ENCODE measurements at regions not wholly inside any gene's neighbourhood (a gene's known extent, or its start where the extent isn't known, plus 50 kb on each side); places are given as distances from the start of the nearest gene placed in this dataset.
"Not testable (repeated sequence)": the region's sequence is repeated elsewhere in the genome, so short reads cannot be mapped to it uniquely, and the experiment has no call there.

DNA sequence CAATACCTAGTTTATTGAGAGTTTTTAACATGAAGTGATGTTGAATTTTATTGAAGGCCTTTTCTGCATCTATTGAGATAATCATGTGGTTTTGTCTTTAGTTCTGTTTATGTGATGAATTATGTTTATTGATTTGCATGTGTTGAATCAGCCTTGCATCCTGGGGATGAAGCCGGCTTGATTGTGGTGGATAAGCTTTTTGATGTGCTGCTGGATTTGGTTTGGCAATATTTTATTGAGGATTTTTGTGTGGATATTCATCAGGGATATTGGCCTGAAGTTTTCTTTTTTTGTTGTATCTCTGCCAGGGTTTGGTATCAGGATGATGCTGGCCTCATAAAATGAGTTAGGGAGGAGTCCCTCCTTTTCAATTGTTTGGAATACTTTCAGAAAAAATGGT is 91.2 kb downstream of the ADAMTS15 start:
- H3K36me3 ChIP-seq (ENCODE audit: insufficient read depth, low read length); H3K9ac ChIP-seq (ENCODE audit: low read depth, low read length); H3K4me2 ChIP-seq (ENCODE audit: low read length); H3K4me1 ChIP-seq (ENCODE audit: control insufficient read depth, insufficient read depth, low read length); H3K4me3 ChIP-seq (ENCODE audit: low read length); H3K9me3 ChIP-seq (replicated peaks; ENCODE audit: low read length): not testable (repeated sequence)
- peaks cover 45% of the 10 kb centered on the region for H3K27me3 ChIP-seq (ENCODE audit: control insufficient read depth, insufficient read depth, low read length)

DNA sequence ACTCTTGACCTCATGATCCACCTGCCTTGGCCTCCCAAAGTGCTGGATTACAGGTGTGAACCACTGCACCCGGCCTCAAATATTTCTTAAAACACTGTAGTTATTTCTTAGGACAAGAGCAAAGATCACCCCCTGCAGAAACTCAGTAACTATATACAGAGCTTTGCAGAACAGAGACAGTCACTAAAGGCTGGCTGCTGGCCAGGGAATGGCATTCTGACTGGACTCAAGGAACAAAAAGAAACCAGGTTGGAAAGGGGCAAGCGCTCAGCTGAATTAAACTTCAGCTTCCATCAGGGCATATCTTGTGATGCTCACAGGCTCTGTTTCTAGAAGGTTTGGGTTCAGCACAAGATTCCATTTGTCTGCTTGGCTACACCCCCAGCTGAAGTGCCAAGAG is 95.8 kb downstream of the ADAMTS15 start:
- Histone ChIP-seq H3K9ac (ENCODE audit: low read depth, low read length) (no peak overlapping the region), H3K4me3 (ENCODE audit: low read length) (no peak overlapping the region), H3K27me3 (ENCODE audit: control insufficient read depth, insufficient read depth, low read length) (peaks cover 29% of the 10 kb centered on the region), H3K36me3 (ENCODE audit: insufficient read depth, low read length) (no peaks in the 10 kb centered on the region), H3K9me3 (replicated peaks; ENCODE audit: low read length) (no peaks in the 10 kb centered on the region), H3K4me2 (ENCODE audit: low read length) (no peak overlapping the region), H3K4me1 (ENCODE audit: control insufficient read depth, insufficient read depth, low read length) (peaks cover 9% of the 10 kb centered on the region)

DNA sequence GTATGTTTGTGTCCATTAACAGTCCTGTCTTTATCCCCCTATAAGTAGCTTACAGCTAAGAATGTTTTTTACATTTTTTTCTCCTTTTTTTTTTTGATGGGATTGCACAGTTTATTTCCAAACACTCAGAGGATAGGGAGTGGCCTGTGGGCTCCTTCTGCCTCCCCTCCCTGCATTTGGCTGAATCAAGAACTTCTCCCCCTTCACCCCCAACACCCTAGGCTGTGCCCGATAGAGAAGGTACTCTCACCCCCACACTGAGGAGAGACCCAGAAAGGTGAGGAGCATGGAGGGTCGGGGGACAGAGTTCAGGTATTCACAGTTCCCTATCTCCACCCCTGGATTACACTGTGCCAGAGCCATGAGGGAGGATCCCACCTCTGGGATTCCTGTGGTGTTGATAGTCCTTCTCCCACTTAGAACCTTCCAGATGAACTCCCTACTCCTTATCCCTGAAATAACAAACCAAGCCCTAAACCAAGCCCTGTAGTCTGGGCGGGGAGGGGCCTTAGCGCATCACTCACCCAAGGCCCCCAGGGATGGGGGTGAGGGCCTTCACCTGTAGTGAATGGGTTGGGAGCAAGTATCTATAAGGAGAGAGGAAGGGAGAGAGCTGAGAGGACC is 97.1 kb downstream of the ADAMTS15 start:
- H3K4me1 ChIP-seq (ENCODE audit: control insufficient read depth, insufficient read depth, low read length): peaks cover 9% of the 10 kb centered on the region
- H3K9ac ChIP-seq (ENCODE audit: low read depth, low read length): no peak overlapping the region
- H3K4me3 ChIP-seq (ENCODE audit: low read length): no peak overlapping the region
- peaks cover 28% of the 10 kb centered on the region for H3K27me3 ChIP-seq (ENCODE audit: control insufficient read depth, insufficient read depth, low read length)
- H3K4me2 ChIP-seq (ENCODE audit: low read length): no peak overlapping the region
- H3K36me3 ChIP-seq (ENCODE audit: insufficient read depth, low read length): no peaks in the 10 kb centered on the region
- no peaks in the 10 kb centered on the region for H3K9me3 ChIP-seq (replicated peaks; ENCODE audit: low read length)

DNA sequence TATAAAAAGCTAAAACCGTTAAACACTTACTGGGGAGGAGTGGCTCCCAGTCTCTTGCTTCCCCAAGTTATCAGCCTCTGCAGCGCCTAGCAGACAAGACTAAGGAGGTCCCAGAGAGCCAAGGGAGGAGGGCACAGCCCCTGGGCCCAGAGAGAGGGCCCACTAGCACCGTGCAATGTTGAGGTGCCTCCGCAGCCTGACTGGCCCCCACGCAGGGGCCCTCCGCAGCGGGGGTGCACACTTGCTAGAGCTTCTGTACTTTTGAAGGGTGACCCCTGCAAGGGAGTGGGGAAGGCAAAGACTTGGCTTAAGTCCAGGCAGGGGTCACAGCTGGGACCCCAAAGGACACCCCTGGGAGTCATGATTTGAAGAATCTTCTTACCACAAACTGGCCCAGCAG is 98.0 kb downstream of the ADAMTS15 start:
- Histone ChIP-seq H3K27me3 (ENCODE audit: control insufficient read depth, insufficient read depth, low read length) (peaks cover 21% of the 10 kb centered on the region), H3K9ac (ENCODE audit: low read depth, low read length) (no peak overlapping the region), H3K36me3 (ENCODE audit: insufficient read depth, low read length) (no peaks in the 10 kb centered on the region), H3K4me1 (ENCODE audit: control insufficient read depth, insufficient read depth, low read length) (peaks cover 9% of the 10 kb centered on the region), H3K9me3 (replicated peaks; ENCODE audit: low read length) (no peaks in the 10 kb centered on the region), H3K4me3 (ENCODE audit: low read length) (no peak overlapping the region), H3K4me2 (ENCODE audit: low read length) (no peak overlapping the region)

DNA sequence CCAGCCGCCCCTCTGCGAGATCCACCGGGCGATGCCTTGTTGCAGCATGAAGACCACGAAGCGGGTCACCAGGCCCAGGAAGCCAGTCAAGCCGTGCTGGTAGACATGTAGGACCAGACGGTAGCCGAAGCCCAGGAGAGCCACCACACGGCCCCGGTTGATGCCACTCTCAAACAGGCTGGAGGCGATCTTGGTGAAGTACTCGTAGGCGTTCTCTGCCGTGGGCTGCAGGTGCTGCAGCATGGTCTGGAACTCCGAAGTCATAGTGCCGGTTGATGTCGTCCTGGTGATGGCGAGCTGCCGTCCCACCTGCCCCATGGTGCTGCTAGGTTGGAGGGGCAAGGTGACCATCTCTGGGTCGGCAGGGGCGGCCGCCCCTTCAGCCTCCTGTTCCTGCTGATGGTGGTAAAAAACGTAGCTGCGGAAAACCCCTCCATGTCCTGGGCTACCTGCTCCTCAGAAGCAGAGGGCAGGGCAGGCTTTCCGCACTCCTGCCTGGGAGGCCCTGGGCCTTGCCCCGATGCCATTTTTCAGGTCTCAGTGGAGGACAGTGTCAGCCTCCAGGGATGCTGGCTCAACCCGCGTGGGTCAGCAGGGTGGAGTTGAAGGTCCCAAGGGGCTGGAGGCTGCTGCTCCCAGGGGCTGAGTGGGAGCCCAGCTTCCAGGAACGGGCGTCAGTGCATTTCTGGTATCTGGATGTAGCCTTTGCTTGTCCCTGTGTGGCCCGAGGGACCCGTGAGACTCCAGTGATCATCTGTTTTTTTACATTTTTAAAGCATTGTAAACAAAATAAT is 98.7 kb downstream of the ADAMTS15 start:
- no peak overlapping the region for H3K4me2 ChIP-seq (ENCODE audit: low read length)
- H3K4me1 ChIP-seq (ENCODE audit: control insufficient read depth, insufficient read depth, low read length): peaks cover 9% of the 10 kb centered on the region
- peaks cover 14% of the 10 kb centered on the region for H3K27me3 ChIP-seq (ENCODE audit: control insufficient read depth, insufficient read depth, low read length)
- H3K9ac ChIP-seq (ENCODE audit: low read depth, low read length): no peak overlapping the region
- no peaks in the 10 kb centered on the region for H3K9me3 ChIP-seq (replicated peaks; ENCODE audit: low read length)
- no peak overlapping the region for H3K4me3 ChIP-seq (ENCODE audit: low read length)
- H3K36me3 ChIP-seq (ENCODE audit: insufficient read depth, low read length): no peaks in the 10 kb centered on the region

DNA sequence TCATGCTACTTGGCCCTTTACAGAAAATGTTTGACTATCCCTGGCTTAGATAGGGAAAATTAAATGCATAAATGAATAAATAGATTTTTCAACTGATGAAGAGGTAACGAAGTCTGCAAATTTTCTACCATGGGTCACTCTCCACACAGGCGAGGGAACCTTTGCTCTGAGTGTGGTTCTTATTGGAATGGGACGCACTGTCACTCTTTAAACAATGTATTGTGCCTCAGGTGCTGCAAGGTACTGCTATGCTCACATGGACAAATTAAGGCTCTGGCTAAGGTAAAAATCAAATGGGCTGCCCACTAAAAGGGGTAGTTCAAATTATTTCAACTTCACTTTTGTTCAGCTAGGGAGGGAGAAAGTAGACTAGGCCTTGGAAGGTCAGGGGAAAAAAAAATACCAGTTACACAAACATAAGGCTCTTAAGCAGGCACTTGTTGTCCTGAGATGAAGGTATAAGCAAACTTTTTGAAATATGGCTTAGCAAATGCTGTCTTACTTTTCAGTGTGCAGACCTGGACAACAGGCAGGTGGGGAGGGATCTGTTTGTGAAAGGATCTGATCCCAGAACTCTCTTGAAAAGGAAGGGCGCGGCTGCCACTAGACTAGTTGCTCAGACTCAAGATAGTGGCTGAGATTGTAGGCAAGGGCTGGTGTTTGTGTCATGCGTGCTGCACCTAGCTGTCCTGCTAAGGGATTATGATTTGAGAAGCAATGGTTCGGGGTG is 99.5 kb downstream of the ADAMTS15 start:
- H3K9me3 ChIP-seq (replicated peaks; ENCODE audit: low read length): no peaks in the 10 kb centered on the region
- H3K36me3 ChIP-seq (ENCODE audit: insufficient read depth, low read length): no peaks in the 10 kb centered on the region
- no peak overlapping the region for H3K4me3 ChIP-seq (ENCODE audit: low read length)
- no peak overlapping the region for H3K4me2 ChIP-seq (ENCODE audit: low read length)
- H3K9ac ChIP-seq (ENCODE audit: low read depth, low read length): no peak overlapping the region
- peaks cover 9% of the 10 kb centered on the region for H3K4me1 ChIP-seq (ENCODE audit: control insufficient read depth, insufficient read depth, low read length)
- H3K27me3 ChIP-seq (ENCODE audit: control insufficient read depth, insufficient read depth, low read length): peaks cover 8% of the 10 kb centered on the region

DNA sequence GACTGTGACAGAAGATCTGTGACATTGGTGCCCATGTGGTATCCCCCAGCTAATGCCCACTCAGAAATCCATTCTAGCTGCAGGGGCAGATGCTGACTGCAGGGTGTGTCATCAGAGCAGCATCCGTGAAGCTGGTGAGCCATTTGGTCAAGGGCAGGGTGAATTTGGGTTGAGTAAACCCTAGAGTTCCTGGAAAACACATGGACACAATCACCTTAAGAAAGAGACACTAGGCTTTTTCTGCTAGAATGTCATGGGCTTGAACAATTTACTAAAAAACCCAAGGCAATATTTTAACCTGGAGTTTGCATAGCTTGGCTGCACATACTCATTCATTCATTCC is 100.0 kb downstream of the ADAMTS15 start:
- Histone ChIP-seq H3K4me1 (ENCODE audit: control insufficient read depth, insufficient read depth, low read length) (peaks cover 9% of the 10 kb centered on the region), H3K27me3 (ENCODE audit: control insufficient read depth, insufficient read depth, low read length) (peaks cover 2% of the 10 kb centered on the region), H3K9me3 (replicated peaks; ENCODE audit: low read length) (no peaks in the 10 kb centered on the region), H3K4me2 (ENCODE audit: low read length) (no peak overlapping the region), H3K36me3 (ENCODE audit: insufficient read depth, low read length) (no peaks in the 10 kb centered on the region), H3K4me3 (ENCODE audit: low read length) (no peak overlapping the region), H3K9ac (ENCODE audit: low read depth, low read length) (no peak overlapping the region)

DNA sequence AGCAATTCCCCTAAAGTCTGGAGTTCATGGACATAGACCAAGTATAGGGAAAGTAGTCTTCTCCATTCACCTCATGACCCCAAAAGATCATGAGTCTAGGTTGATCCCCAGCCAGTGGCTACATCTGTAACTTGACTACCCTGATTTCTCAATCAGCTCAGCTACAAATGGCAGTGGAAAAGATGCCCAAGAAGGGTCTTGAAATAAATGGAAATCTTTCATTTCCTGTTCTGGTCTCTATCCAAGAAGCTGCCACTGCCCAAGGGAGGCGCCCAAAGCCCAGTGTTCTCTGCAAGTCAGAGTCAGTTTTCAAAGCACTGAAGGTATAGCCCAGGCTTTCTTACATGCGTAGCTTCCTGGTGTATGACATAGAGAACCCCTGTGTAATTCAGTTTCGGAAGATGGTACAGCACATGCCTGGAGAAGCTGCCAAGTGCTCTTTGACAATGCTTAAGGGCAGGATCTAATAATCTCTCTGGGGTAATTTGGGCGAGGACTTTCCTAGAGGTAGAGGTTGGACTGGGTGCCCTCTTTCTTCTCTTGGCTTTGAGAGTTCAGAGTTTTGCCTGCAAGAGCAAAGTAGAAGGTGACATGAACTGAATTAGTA is 101.1 kb downstream of the ADAMTS15 start:
- Histone ChIP-seq H3K4me1 (ENCODE audit: control insufficient read depth, insufficient read depth, low read length) (peaks cover 9% of the 10 kb centered on the region), H3K9ac (ENCODE audit: low read depth, low read length) (no peak overlapping the region), H3K27me3 (ENCODE audit: control insufficient read depth, insufficient read depth, low read length) (no peaks in the 10 kb centered on the region), H3K4me3 (ENCODE audit: low read length) (no peak overlapping the region), H3K4me2 (ENCODE audit: low read length) (no peak overlapping the region), H3K9me3 (replicated peaks; ENCODE audit: low read length) (no peaks in the 10 kb centered on the region), H3K36me3 (ENCODE audit: insufficient read depth, low read length) (no peaks in the 10 kb centered on the region)

DNA sequence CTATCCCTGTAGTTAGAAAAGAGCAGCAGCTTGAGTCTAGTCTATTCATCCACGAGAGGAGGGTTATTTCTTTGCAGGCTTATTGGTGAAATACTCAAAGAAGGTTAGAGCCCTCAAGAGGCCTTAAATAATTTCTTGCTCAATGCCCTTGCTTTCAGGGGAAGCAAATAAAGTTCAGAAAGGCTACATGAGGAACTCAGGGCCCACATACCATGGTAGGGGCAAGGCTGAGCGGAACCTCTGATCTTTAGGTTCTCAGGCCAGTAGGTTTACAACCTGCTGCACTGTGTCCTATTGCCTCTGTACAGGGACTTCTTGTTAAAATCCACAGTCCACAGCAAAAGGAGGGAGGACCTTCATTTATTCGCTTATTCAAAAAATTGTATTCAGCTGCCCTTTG is 101.7 kb downstream of the ADAMTS15 start:
- H3K9me3 ChIP-seq (replicated peaks; ENCODE audit: low read length): no peaks in the 10 kb centered on the region
- no peak overlapping the region for H3K4me3 ChIP-seq (ENCODE audit: low read length)
- no peak overlapping the region for H3K9ac ChIP-seq (ENCODE audit: low read depth, low read length)
- H3K4me1 ChIP-seq (ENCODE audit: control insufficient read depth, insufficient read depth, low read length): peaks cover 9% of the 10 kb centered on the region
- no peak overlapping the region for H3K4me2 ChIP-seq (ENCODE audit: low read length)
- H3K36me3 ChIP-seq (ENCODE audit: insufficient read depth, low read length): no peaks in the 10 kb centered on the region
- H3K27me3 ChIP-seq (ENCODE audit: control insufficient read depth, insufficient read depth, low read length): no peaks in the 10 kb centered on the region

DNA sequence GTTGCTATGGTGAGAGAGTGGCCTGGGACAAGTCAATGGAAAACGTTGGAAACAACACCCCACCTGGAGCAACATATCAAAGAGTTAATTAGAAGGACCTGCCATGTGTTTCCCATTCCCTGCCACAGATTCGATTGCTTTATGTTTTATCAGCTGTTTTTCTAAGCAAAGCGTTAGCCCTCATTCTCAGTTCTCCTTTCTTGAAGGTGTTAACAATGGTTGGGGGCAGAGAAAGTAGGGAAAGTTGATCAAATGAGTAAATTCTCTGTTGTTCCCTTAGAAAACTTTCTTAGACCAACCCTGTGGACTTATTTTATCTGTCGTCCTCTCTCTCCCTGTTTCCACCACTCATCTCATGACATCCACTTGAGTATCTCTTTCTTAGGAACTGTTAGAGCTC is 102.5 kb downstream of the ADAMTS15 start:
- no peaks in the 10 kb centered on the region for H3K27me3 ChIP-seq (ENCODE audit: control insufficient read depth, insufficient read depth, low read length)
- H3K36me3 ChIP-seq (ENCODE audit: insufficient read depth, low read length): no peaks in the 10 kb centered on the region
- H3K4me2 ChIP-seq (ENCODE audit: low read length): no peak overlapping the region
- H3K9me3 ChIP-seq (replicated peaks; ENCODE audit: low read length): no peaks in the 10 kb centered on the region
- H3K4me3 ChIP-seq (ENCODE audit: low read length): no peak overlapping the region
- H3K4me1 ChIP-seq (ENCODE audit: control insufficient read depth, insufficient read depth, low read length): peaks cover 9% of the 10 kb centered on the region
- no peak overlapping the region for H3K9ac ChIP-seq (ENCODE audit: low read depth, low read length)

DNA sequence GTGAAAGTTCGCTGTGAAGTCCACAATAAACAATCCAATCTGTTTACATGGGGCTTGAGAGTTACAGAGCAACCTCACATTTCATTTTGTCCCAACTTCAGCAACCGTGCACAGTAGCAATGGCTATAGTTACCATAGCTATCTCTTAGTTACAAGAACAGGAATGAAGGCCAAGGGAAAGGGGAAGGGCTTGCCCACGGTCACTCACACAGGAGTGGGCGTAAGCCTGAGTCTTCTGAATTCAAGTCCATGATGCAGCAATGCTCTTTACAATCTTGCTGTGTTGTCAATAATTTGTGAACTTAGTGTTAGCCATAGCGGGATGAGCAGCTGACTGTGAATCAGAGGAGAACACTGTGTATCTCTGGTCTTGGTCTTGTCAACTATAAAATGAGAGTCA is 102.9 kb downstream of the ADAMTS15 start:
- Histone ChIP-seq H3K4me2 (ENCODE audit: low read length) (no peak overlapping the region), H3K4me3 (ENCODE audit: low read length) (no peak overlapping the region), H3K27me3 (ENCODE audit: control insufficient read depth, insufficient read depth, low read length) (no peaks in the 10 kb centered on the region), H3K36me3 (ENCODE audit: insufficient read depth, low read length) (no peaks in the 10 kb centered on the region), H3K9me3 (replicated peaks; ENCODE audit: low read length) (no peaks in the 10 kb centered on the region), H3K4me1 (ENCODE audit: control insufficient read depth, insufficient read depth, low read length) (peaks cover 9% of the 10 kb centered on the region), H3K9ac (ENCODE audit: low read depth, low read length) (no peak overlapping the region)

All from skeletal muscle satellite cell (primary cell).